HFF-Myc (cell line): ENCODE measurements at regions not wholly inside any gene's neighbourhood (a gene's known extent, or its start where the extent isn't known, plus 50 kb on each side); places are given as distances from the start of the nearest gene placed in this dataset.

Experiments used
- DNase-seq: peaks from one replicate; pipeline ENCODE4 v3.0.0-alpha.2; 2011; ENCODE audit warnings: low read depth; ENCODE audit errors: extremely low read depth
- H3K4me3 ChIP-seq: replicated peaks from 2 replicates; pipeline ENCODE4 v1.5.1; 2011; ENCODE audit warnings: low read depth, mild to moderate bottlenecking, control low read depth, low read length
- TF ChIP-seq, protein P1 (sequence below): IDR thresholded peaks from 2 replicates; pipeline ENCODE4 v1.5.1; 2012; ENCODE audit warnings: mild to moderate bottlenecking, low read depth, low read length, control low read depth; ENCODE audit errors: missing control alignments

DNA sequence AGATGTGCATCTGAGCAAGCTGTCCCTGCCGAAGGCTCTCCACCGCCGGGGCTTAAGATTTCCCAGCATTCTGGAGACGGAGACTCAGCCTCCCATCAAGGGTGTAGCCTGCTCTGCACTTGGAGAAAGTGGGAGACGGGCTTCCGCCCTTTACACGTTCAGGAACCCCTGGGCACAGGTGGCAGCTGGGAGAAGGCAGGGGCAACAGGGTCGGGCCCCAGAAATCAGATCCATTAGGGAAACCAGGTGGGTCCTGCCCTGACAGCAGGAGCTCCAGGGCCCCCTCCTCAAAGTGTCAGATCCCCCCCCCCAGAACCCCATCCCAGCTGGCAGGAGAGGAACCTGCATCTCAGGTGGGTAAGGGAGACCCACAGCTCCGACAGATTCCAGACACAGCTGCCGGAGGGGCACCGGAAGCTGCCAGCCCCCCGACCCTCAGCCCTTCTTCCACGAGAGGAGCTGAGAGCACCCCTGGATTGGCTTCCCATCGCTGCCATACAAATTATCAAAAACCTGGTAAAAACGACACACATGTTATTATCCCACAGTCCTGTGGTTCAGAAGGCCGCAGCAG is 236.6 kb downstream of the NPHP4 start:
- no peak overlapping the region for H3K4me3 ChIP-seq
- TF ChIP-seq, protein P1, sequence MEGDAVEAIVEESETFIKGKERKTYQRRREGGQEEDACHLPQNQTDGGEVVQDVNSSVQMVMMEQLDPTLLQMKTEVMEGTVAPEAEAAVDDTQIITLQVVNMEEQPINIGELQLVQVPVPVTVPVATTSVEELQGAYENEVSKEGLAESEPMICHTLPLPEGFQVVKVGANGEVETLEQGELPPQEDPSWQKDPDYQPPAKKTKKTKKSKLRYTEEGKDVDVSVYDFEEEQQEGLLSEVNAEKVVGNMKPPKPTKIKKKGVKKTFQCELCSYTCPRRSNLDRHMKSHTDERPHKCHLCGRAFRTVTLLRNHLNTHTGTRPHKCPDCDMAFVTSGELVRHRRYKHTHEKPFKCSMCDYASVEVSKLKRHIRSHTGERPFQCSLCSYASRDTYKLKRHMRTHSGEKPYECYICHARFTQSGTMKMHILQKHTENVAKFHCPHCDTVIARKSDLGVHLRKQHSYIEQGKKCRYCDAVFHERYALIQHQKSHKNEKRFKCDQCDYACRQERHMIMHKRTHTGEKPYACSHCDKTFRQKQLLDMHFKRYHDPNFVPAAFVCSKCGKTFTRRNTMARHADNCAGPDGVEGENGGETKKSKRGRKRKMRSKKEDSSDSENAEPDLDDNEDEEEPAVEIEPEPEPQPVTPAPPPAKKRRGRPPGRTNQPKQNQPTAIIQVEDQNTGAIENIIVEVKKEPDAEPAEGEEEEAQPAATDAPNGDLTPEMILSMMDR, result no peak
- DNase-seq, result no peak

DNA sequence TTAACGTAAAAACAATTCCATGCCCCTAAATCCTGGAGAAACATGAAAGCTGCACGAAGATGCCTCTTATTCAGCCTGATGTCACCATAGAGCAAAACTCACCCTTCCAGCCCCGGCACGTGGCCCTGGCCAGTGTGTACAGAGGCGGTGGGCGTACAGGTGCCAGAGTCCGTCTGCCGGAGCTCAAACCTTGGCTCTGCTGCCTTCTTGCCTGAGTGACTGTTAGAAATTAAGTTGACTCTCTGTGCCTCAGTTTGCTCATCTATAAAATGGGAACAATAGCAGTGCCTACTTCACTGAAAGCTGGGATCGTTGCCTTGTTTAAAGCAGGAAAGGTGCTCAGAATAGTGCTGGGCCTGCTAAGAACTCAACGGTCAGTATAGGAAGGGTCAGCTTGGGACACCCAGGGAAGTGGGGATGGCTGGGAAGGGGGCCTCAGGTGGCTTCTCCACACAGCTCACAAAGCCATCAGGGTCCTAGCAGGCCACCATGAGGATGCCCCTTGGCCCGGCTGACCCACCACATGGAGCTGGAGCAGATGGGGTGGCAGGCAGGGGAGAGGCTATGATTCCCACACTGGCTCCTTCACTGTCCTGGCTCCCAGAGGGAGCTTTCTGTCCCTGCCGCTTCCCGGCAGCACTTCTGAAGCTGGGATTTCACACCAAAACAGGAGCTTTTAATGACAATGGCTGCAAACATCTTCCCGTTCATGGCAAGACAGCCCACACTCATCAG is 237.2 kb downstream of the NPHP4 start:
- no peak for DNase-seq
- TF ChIP-seq, protein P1, result no peak
- H3K4me3 ChIP-seq, result no peak overlapping the region

DNA sequence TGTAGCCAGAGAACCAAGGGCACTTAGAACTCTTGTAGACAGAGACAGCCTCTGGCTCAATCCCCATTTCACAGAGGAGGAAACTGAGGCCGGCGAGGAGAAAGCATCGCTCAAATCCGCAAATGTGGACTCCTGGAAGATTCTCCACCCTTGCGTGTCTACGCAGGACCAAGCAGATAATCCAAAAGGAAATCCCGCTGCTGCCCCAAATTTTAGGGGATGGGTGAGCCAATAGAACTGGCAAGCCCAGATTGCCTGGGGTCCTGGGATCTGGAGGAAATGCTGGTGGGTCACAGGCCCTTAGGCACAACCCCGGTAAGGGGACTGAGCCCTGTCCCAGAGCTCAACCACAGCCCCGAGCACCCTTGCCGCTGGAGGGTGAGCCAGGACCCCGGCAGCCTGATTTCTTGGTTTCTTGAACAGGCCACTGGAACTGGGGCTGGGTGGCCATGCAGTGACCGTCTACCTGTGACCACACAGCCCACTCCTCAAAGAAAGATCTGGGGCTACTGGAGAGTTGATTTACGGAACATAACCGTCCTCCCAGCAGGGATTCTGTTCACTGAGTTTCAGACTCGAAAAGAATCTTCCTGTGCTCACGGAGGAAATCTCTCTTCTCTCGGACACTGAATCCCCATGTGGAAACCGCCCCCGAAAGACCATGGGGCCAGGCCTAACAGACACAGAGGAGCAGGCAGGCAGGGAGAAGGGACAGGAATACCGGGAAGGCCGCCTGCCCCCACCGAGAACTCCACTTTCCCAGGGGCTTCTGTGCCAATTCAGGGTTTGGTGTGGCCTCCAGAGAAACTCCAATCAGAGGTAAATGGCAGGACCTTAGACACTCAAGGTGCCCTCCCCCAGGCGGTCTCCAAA is 238.4 kb downstream of the NPHP4 start:
- no peak for DNase-seq
- TF ChIP-seq, protein P1, result no peak
- no peak overlapping the region for H3K4me3 ChIP-seq

DNA sequence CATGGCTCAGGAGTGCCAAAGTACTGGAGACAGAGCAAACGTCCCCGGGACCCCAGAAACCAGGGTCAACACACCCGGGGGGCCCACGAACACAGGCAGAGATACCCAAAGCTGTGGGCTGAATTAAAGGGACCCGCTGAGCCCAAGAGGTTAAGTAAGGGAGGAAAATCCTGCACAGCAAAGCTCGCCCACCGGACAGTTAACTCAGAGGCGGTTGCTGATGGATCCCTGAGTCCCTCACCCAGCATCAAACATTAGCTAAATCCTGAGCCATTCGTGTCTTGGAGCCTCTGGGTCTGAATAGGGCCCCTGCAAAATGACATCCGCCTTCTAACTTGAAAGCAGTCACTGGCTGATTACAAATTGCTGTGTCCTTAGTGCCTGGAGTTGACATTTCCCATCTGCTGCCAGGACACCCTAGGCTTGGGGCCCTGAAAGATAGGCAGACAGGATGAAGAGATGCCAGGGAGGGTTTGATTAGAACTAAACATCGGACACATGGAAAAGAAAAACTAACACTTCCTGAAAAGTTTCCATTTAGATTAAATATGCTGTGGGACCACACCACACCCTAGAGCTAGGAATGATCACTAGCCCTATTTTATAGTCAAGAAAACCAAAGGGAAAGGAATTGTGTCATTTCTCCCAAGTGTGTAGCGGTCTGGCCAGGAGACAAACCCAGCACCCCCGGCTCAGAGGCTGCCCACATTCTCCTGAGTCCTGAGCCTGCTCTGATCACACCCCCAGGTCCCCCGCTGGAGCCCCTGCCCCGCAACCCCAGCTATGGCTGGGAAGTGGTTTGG is 239.3 kb downstream of the NPHP4 start:
- no peak for DNase-seq
- no peak overlapping the region for H3K4me3 ChIP-seq
- TF ChIP-seq, protein P1, result no peak

DNA sequence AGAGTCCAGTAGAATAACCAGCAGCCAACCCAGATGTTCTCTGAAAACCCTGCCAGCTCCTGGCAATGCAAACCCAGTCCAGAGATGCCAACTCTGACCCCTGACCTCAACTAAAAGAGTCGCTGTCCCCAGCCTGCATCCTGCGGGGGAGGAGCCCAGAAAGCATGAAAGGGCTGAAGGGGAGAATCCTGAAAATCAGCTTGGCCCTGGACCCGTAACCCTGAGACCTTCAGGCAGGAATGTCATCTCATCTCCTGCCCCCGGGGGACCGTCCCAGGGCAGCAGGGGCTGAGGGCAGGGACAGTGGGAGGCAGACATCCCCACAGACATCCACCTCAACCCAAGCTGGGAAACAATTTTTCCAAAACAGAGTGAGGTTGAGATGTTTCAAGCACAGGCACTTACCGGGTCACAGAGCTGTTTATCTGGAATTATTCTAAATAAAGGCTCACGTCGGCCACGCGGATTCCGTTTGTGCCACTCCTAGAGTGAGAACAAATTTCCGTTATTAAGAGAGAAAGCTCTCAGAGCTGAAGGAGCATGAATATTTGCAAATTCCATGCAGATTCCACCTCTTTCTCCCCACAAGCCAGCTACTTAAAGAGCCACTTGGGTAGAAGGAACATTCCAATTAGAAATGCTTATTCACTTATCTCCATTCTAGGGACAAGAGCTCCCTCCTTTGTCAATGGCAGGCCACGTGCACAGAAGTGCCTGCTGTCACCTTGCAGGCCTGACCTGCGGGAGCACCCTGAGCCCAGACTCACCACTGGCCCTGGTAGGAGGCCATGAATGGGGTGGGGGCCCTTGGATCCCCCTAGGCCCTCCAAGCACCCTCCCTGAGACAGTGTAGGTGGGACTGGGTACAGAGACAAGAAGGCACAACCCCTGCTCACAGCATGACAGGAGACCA is 240.1 kb downstream of the NPHP4 start:
- TF ChIP-seq, protein P1, result no peak
- DNase-seq, result no peak
- H3K4me3 ChIP-seq, result no peak overlapping the region
